GM12878 (cell line): ENCODE measurements at regions not wholly inside any gene's neighbourhood (a gene's known extent, or its start where the extent isn't known, plus 50 kb on each side); places are given as distances from the start of the nearest gene placed in this dataset.

Experiments
- BCLAF1 ChIP-seq: fragments of 450-650 bp; IDR thresholded peaks from 2 replicates; pipeline ENCODE4 v1.6.1; 2017; ENCODE audit warnings: antibody characterized with exemption, mild to moderate bottlenecking, moderate library complexity
- BHLHE40 ChIP-seq, 2 experiments: fragments of 450-650 bp in 1 of 2; IDR thresholded peaks; 2 replicates each; pipeline ENCODE4 v1.6.1; 2011 to 2017; ENCODE audit warnings: low read depth in 2 of 2, borderline replicate concordance in 1 of 2, improper control_type of control experiment in 1 of 2, low read length in 1 of 2, mild to moderate bottlenecking in 1 of 2
- CTCF ChIP-seq, 3 experiments: IDR thresholded peaks in 2 of 3; conservative IDR thresholded peaks in 1 of 3; 2 replicates each; pipeline ENCODE4 v1.5.1; 2011; ENCODE audit warnings: low read depth in 3 of 3, low read length in 3 of 3, mild to moderate bottlenecking in 3 of 3, control low read depth in 2 of 3, moderate library complexity in 2 of 3, inconsistent platforms in 1 of 3, mixed read lengths in 1 of 3; ENCODE audit not compliant: control insufficient read depth in 2 of 3, insufficient read depth in 1 of 3; ENCODE audit errors: extremely low read depth in 1 of 3
- ETV6 ChIP-seq, 2 experiments: fragments of 450-650 bp in 1 of 2; IDR thresholded peaks in 1 of 2; conservative IDR thresholded peaks in 1 of 2; 2 replicates each; pipeline ENCODE4 v1.6.1; 2014; ENCODE audit warnings: antibody characterized with exemption in 1 of 2, borderline replicate concordance in 1 of 2, low read depth in 1 of 2, mild to moderate bottlenecking in 1 of 2, moderate library complexity in 1 of 2
- FOS ChIP-seq: IDR thresholded peaks from 3 replicates; pipeline ENCODE4 v1.6.1; 2011; ENCODE audit warnings: borderline replicate concordance; ENCODE audit not compliant: insufficient read length; ENCODE audit errors: extremely low read depth
- NR2C2 ChIP-seq: IDR thresholded peaks from 2 replicates; pipeline ENCODE4 v1.6.1; 2011; ENCODE audit warnings: borderline replicate concordance, low read depth; ENCODE audit not compliant: control insufficient read depth, insufficient read length
- USF2 ChIP-seq: IDR thresholded peaks from 2 replicates; pipeline ENCODE4 v1.6.1; 2011; ENCODE audit warnings: low read depth, low read length, improper control_type of control experiment, borderline replicate concordance

GRCh38 chr13:99119656-99120055, 81.0 kb upstream of the UBAC2 start:
- TF ChIP-seq BCLAF1 (no peak), FOS (no peak), CTCF (IDR thresholded peaks at IDR 0.05 in 2 of 3, conservative IDR thresholded peaks at IDR 0.05 in 1 of 3; ENCODE audit: control insufficient read depth in 2 of 3, extremely low read depth in 1 of 3, insufficient read depth in 1 of 3, low read depth in 3 of 3, low read length in 3 of 3) (no peak), BHLHE40 (IDR thresholded peaks at IDR 0.05; ENCODE audit: borderline replicate concordance in 1 of 2, low read depth in 2 of 2, low read length in 1 of 2) (no peak), NR2C2 (no peak), USF2 (no peak), ETV6 (conservative IDR thresholded peaks at IDR 0.05 in 1 of 2, IDR thresholded peaks at IDR 0.05 in 1 of 2; ENCODE audit: borderline replicate concordance in 1 of 2, low read depth in 1 of 2) (no peak)
